Caco-2 (cell line): ENCODE measurements at regions not wholly inside any gene's neighbourhood (a gene's known extent, or its start where the extent isn't known, plus 50 kb on each side); places are given as distances from the start of the nearest gene placed in this dataset.
"Not testable (repeated sequence)": the region's sequence is repeated elsewhere in the genome, so short reads cannot be mapped to it uniquely, and the experiment has no call there.

Experiments used
- BruUV-seq: library from RNA; stranded (reverse); fragments of 400-500 nt; replicated peaks from 2 replicates; lab custom pipeline; 2021; lab: Mats Ljungman, UMichigan
- CTCF ChIA-PET: fragments of 300-600 bp; sonication (Branson Sonifier 250); formaldehyde crosslinking; loops from one replicate; lab custom pipeline; 2022; ENCODE audit warnings: antibody characterized with exemption; lab: Charles Lee
- POLR2A ChIA-PET: fragments of 300-600 bp; sonication (Branson Sonifier 250); formaldehyde crosslinking; loops from one replicate; lab custom pipeline; 2022; ENCODE audit warnings: antibody characterized with exemption; lab: Charles Lee
- DNase-seq, 2 experiments: peaks; one replicate each; pipeline versions ENCODE4 v3.0.0 to v3.0.0-alpha.2; 2020 to 2022
- H3K27me3 ChIP-seq: replicated peaks from 2 replicates; pipeline ENCODE4 v1.6.0; 2011; ENCODE audit warnings: low read length; ENCODE audit not compliant: control insufficient read depth, insufficient read depth
- H3K36me3 ChIP-seq: 2 replicates; pipeline ENCODE4 v1.5.1; 2011; ENCODE audit warnings: low read length; ENCODE audit not compliant: control insufficient read depth, insufficient read depth
- H3K4me1 ChIP-seq: fragments of 250-450 bp; sonication (Bioruptor Pico); 2 replicates; pipeline ENCODE4 v1.5.1; 2020; ENCODE audit warnings: mild to moderate bottlenecking
- H3K4me3 ChIP-seq: 2 replicates; pipeline ENCODE4 v1.5.1; 2011; ENCODE audit warnings: low read depth, mild to moderate bottlenecking, control low read depth, low read length
- H3K9me3 ChIP-seq: fragments of 250-450 bp; sonication (Bioruptor Pico); 2 replicates; pipeline ENCODE4 v1.5.1; 2020; ENCODE audit warnings: mild to moderate bottlenecking, moderate library complexity
- H3K27ac Mint-ChIP-seq: one replicate; pipeline ENCODE4 v1.8.0; 2022; ENCODE audit warnings: mixed read lengths; ENCODE audit not compliant: unreplicated experiment
- H3K27me3 Mint-ChIP-seq: one replicate; pipeline ENCODE4 v1.8.0; 2022; ENCODE audit warnings: mixed read lengths; ENCODE audit not compliant: insufficient read depth, unreplicated experiment
- H3K36me3 Mint-ChIP-seq: one replicate; pipeline ENCODE4 v1.8.0; 2022; ENCODE audit warnings: mild to moderate bottlenecking, mixed read lengths; ENCODE audit not compliant: insufficient read depth, unreplicated experiment
- H3K4me1 Mint-ChIP-seq: one replicate; pipeline ENCODE4 v1.8.0; 2022; ENCODE audit warnings: low read depth, mixed read lengths; ENCODE audit not compliant: unreplicated experiment
- H3K4me3 Mint-ChIP-seq: one replicate; pipeline ENCODE4 v1.8.0; 2022; ENCODE audit warnings: mild to moderate bottlenecking, moderate library complexity, mixed read lengths; ENCODE audit not compliant: unreplicated experiment
- H3K9me3 Mint-ChIP-seq: one replicate; pipeline ENCODE4 v1.8.0; 2022; ENCODE audit warnings: mixed read lengths; ENCODE audit not compliant: unreplicated experiment
- CTCF ChIP-seq, 2 experiments: fragments of 200-600 bp in 1 of 2; IDR thresholded peaks; 1 replicate in 1 of 2; 2 replicates in 1 of 2; pipeline versions ENCODE4 v1.5.1 to v1.8.0; 2011 to 2022; ENCODE audit warnings: antibody characterized with exemption in 1 of 2, control low read depth in 1 of 2, inconsistent platforms in 1 of 2, low read depth in 1 of 2, low read length in 1 of 2, mild to moderate bottlenecking in 1 of 2, moderate library complexity in 1 of 2; ENCODE audit not compliant: insufficient read depth in 1 of 2, severe bottlenecking in 1 of 2, unreplicated experiment in 1 of 2
- intact Hi-C: fragments of 100-400 bp; cut with micrococcal nuclease; formaldehyde crosslinking; loops from one replicate; pipeline ENCODE4 v1.10.0; 2022; ENCODE audit not compliant: unreplicated experiment

- no peaks in the 10 kb centered on the region for H3K4me1 Mint-ChIP-seq
- no peak for TF ChIP-seq CTCF (IDR thresholded peaks at IDR 0.05; ENCODE audit: insufficient read depth in 1 of 2, low read depth in 1 of 2, low read length in 1 of 2, severe bottlenecking in 1 of 2, unreplicated experiment in 1 of 2)
- ChIA-PET CTCF (no interaction called here), POLR2A (no interaction called here)
- no peak overlapping the region for H3K4me3 ChIP-seq
- H3K36me3 ChIP-seq, result no peaks in the 10 kb centered on the region
- H3K27ac Mint-ChIP-seq, result no peak overlapping the region
- H3K36me3 Mint-ChIP-seq, result no peaks in the 10 kb centered on the region
- intact Hi-C loops, result no loop called here
- H3K4me3 Mint-ChIP-seq, result no peak overlapping the region
- peaks cover 9% of the 10 kb centered on the region for H3K9me3 Mint-ChIP-seq
- DNase-seq, result no peak
- no peaks in the 10 kb centered on the region for H3K9me3 ChIP-seq
- no peaks in the 10 kb centered on the region for H3K27me3 Mint-ChIP-seq
- H3K4me1 ChIP-seq, result peaks cover 4% of the 10 kb centered on the region
- no peaks in the 10 kb centered on the region for H3K27me3 ChIP-seq
- BruUV-seq, result no TSS peak
Observed at GRCh38 chr4:75254745-75255144, 259.5 kb downstream of the RCHY1 start.

GRCh38 chr4:75253094-75253493 is 261.1 kb downstream of the RCHY1 start:
- peak overlapping the region; percentile 10 for H3K27ac Mint-ChIP-seq
- peaks cover 20% of the 10 kb centered on the region for H3K4me1 ChIP-seq
- intact Hi-C loops, CTCF ChIA-PET, POLR2A ChIA-PET, BruUV-seq, H3K9me3 Mint-ChIP-seq, H3K36me3 Mint-ChIP-seq, H3K27me3 Mint-ChIP-seq, H3K4me3 Mint-ChIP-seq, H3K27me3 ChIP-seq, H3K4me3 ChIP-seq, H3K9me3 ChIP-seq, H3K36me3 ChIP-seq, H3K4me1 Mint-ChIP-seq, DNase-seq: not testable (repeated sequence)

GRCh38 chr4:75251547-75251946 is 262.7 kb downstream of the RCHY1 start:
- Histone ChIP-seq H3K4me1 (peaks cover 24% of the 10 kb centered on the region), H3K27me3 (no peaks in the 10 kb centered on the region), H3K36me3 (no peaks in the 10 kb centered on the region), H3K4me3 (no peak overlapping the region), H3K9me3 (no peaks in the 10 kb centered on the region)
- no peak overlapping the region for H3K27ac Mint-ChIP-seq
- no peak for TF ChIP-seq CTCF (IDR thresholded peaks at IDR 0.05; ENCODE audit: insufficient read depth in 1 of 2, low read depth in 1 of 2, low read length in 1 of 2, severe bottlenecking in 1 of 2, unreplicated experiment in 1 of 2)
- peaks cover 7% of the 10 kb centered on the region for H3K4me1 Mint-ChIP-seq
- H3K36me3 Mint-ChIP-seq, result no peaks in the 10 kb centered on the region
- no peaks in the 10 kb centered on the region for H3K27me3 Mint-ChIP-seq
- peaks cover 9% of the 10 kb centered on the region for H3K9me3 Mint-ChIP-seq
- intact Hi-C loops, result no loop called here
- no TSS peak for BruUV-seq
- no peak for DNase-seq
- CTCF ChIA-PET, result no interaction called here
- POLR2A ChIA-PET, result no interaction called here
- H3K4me3 Mint-ChIP-seq, result no peak overlapping the region

- DNase-seq, result no peak
- intact Hi-C loops, result no loop called here
- H3K27me3 Mint-ChIP-seq, result no peaks in the 10 kb centered on the region
- peaks cover 9% of the 10 kb centered on the region for H3K9me3 Mint-ChIP-seq
- H3K36me3 Mint-ChIP-seq, result no peaks in the 10 kb centered on the region
- POLR2A ChIA-PET, result no interaction called here
- no peak for TF ChIP-seq CTCF (IDR thresholded peaks at IDR 0.05; ENCODE audit: insufficient read depth in 1 of 2, low read depth in 1 of 2, low read length in 1 of 2, severe bottlenecking in 1 of 2, unreplicated experiment in 1 of 2)
- H3K4me3 Mint-ChIP-seq, result no peak overlapping the region
- CTCF ChIA-PET, result no interaction called here
- no peaks in the 10 kb centered on the region for H3K9me3 ChIP-seq
- no TSS peak for BruUV-seq
- no peak overlapping the region for H3K4me3 ChIP-seq
- peaks cover 7% of the 10 kb centered on the region for H3K4me1 Mint-ChIP-seq
- H3K27ac Mint-ChIP-seq, result no peak overlapping the region
- H3K27me3 ChIP-seq, result no peaks in the 10 kb centered on the region
- H3K4me1 ChIP-seq, result peaks cover 24% of the 10 kb centered on the region
- no peaks in the 10 kb centered on the region for H3K36me3 ChIP-seq
Observed at GRCh38 chr4:75249739-75250138, 264.5 kb downstream of the RCHY1 start.
